NCI-H345 treated with DMSO at 0.1 percent for 48 hours (cell line): ENCODE measurements at regions not wholly inside any gene's neighbourhood (a gene's known extent, or its start where the extent isn't known, plus 50 kb on each side); places are given as distances from the start of the nearest gene placed in this dataset.
"Not testable (repeated sequence)": the region's sequence is repeated elsewhere in the genome, so short reads cannot be mapped to it uniquely, and the experiment has no call there.

Experiments used
- DNase-seq: peaks from one replicate; lab custom pipeline; 2025; ENCODE audit not compliant: unreplicated experiment; lab: John Stamatoyannopoulos, UW

- DNase-seq: peak; percentile 26
These were observed 203.4 kb downstream of the CCNG2 start for GRCh38 chr4:77360451-77360850.

GRCh38 chr4:77366876-77367275 lies 209.9 kb downstream of the CCNG2 start:
- DNase-seq: not testable (repeated sequence)

GRCh38 chr4:77367638-77368037 lies 210.6 kb downstream of the CCNG2 start:
- DNase-seq: no peak

GRCh38 chr4:77372375-77372774 lies 215.4 kb downstream of the CCNG2 start:
- no peak for DNase-seq

GRCh38 chr4:77375866-77376607 lies 219.0 kb downstream of the CCNG2 start:
- no peak for DNase-seq

- DNase-seq: no peak
These were observed 219.9 kb downstream of the CCNG2 start for GRCh38 chr4:77376788-77377460.

- DNase-seq: no peak
These were observed 221.5 kb upstream of the CXCL13 start for GRCh38 chr4:77384094-77384493.

- DNase-seq: peak; percentile 42
These were observed 220.3 kb upstream of the CXCL13 start for GRCh38 chr4:77385124-77385969.

GRCh38 chr4:77393996-77394395 lies 211.6 kb upstream of the CXCL13 start:
- DNase-seq: no peak

GRCh38 chr4:77395481-77395880 lies 210.1 kb upstream of the CXCL13 start:
- no peak for DNase-seq

- DNase-seq: no peak
These were observed 207.4 kb upstream of the CXCL13 start for GRCh38 chr4:77398256-77398655.

- DNase-seq: no peak
These were observed 205.8 kb upstream of the CXCL13 start for GRCh38 chr4:77399831-77400230.

- DNase-seq: no peak
These were observed 191.9 kb upstream of the CXCL13 start for GRCh38 chr4:77413766-77414165.

- DNase-seq: no peak
These were observed 189.9 kb upstream of the CXCL13 start for GRCh38 chr4:77415689-77416088.

- DNase-seq: no peak
These were observed 187.3 kb upstream of the CXCL13 start for GRCh38 chr4:77418333-77418732.

GRCh38 chr4:77430847-77431246 lies 174.8 kb upstream of the CXCL13 start:
- DNase-seq: no peak

GRCh38 chr4:77431546-77431945 lies 174.1 kb upstream of the CXCL13 start:
- DNase-seq: no peak

- no peak for DNase-seq
These were observed 172.8 kb upstream of the CXCL13 start for GRCh38 chr4:77432717-77433417.

GRCh38 chr4:77433418-77433733 lies 172.2 kb upstream of the CXCL13 start:
- peak; percentile 47 for DNase-seq

GRCh38 chr4:77434299-77435092 lies 171.1 kb upstream of the CXCL13 start:
- no peak for DNase-seq
